Kidney (tissue), 13 donors: ENCODE measurements at regions not wholly inside any gene's neighbourhood (a gene's known extent, or its start where the extent isn't known, plus 50 kb on each side); places are given as distances from the start of the nearest gene placed in this dataset.

Experiments used
- DNase-seq, 5 donors: peaks; one replicate each; pipeline ENCODE4 v3.0.0-alpha.2; 2013 to 2020
- FAIRE-seq: peaks from 2 replicates; lab custom pipeline; 2012; peaks lifted over from hg19 to GRCh38; lab: Jason Lieb, UNC
- H3K27ac ChIP-seq, 2 donors: one replicate each; pipeline ENCODE4 v1.7.0; 2013; ENCODE audit warnings: low read depth in 2 of 2, low read length in 2 of 2, inconsistent platforms in 1 of 2
- H3K27me3 ChIP-seq: one replicate; pipeline ENCODE4 v1.7.1; 2013; ENCODE audit warnings: low read length, inconsistent platforms; ENCODE audit not compliant: control insufficient read depth, insufficient read depth
- H3K36me3 ChIP-seq, 3 donors: one replicate each; pipeline versions ENCODE4 v1.7.0 to v1.7.1; 2013; ENCODE audit warnings: low read length in 3 of 3, control low read depth in 1 of 3, inconsistent platforms in 1 of 3; ENCODE audit not compliant: insufficient read depth in 3 of 3, control insufficient read depth in 2 of 3
- H3K4me1 ChIP-seq, 3 donors: one replicate each; pipeline versions ENCODE4 v1.7.0 to v1.7.1; 2013; ENCODE audit warnings: low read length in 3 of 3, inconsistent platforms in 1 of 3, low read depth in 1 of 3; ENCODE audit not compliant: control insufficient read depth in 2 of 3, insufficient read depth in 2 of 3
- H3K4me3 ChIP-seq, 3 donors: one replicate each; pipeline versions ENCODE4 v1.7.0 to v1.8.1; 2013; ENCODE audit warnings: low read length in 3 of 3, control low read depth in 1 of 3, inconsistent platforms in 1 of 3
- H3K9ac ChIP-seq, 3 donors: one replicate each; pipeline versions ENCODE4 v1.7.0 to v1.7.1; 2013; ENCODE audit warnings: low read length in 3 of 3, control low read depth in 1 of 3, inconsistent platforms in 1 of 3
- H3K9me3 ChIP-seq, 3 donors: one replicate each; pipeline versions ENCODE4 v1.7.0 to v1.7.1; 2013; ENCODE audit warnings: low read length in 3 of 3, control low read depth in 1 of 3, inconsistent platforms in 1 of 3; ENCODE audit not compliant: control insufficient read depth in 2 of 3, insufficient read depth in 1 of 3
- intact Hi-C: fragments of 100-400 bp; cut with DNase I; formaldehyde crosslinking; loops from one replicate; pipeline ENCODE4 v1.11.1; 2022
- TF ChIP-seq, protein P1 (sequence below): IDR thresholded peaks from 3 replicates; pipeline ENCODE4 v1.5.1; 2012; ENCODE audit warnings: mild to moderate bottlenecking, moderate library complexity, borderline replicate concordance; ENCODE audit not compliant: insufficient read depth; ENCODE audit errors: extremely low read depth
- donor health status: control.
- donor health status: control.
- donor health status: control.
- donor health status: control.
- donor health status: control.
- donor health status: DM: yes; HTN: yes; CAD: no.
- donor health status: Normal renal cell carcinoma (clear cell type).

DNA sequence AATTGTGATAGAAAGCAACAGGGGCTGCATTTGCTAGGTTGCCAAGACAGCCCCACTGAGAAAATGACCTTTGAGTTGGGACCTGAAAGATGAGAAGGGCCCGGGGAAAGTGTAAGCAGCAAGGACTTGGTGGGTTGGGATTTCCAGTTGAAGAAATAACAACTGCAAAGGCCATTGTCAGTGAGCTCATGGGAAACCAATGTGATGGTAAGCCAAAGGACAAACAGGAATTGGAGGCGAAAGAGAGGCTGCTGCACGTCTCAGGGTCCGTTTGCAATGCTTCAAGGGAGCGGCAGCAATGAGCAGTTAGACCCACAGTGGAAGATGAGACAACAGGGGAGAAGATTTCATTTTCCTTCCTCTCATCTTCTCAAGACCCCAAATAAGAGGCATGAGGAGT lies 51.5 kb upstream of the RGPD4 start:
- H3K9ac ChIP-seq: no peak overlapping the region
- H3K36me3 ChIP-seq: no peaks in the 10 kb centered on the region
- no peak overlapping the region for H3K4me3 ChIP-seq
- DNase-seq (peak in 3 of 5 donors; percentile 22 to 50 (median 42)), FAIRE-seq (no peak)
- H3K9me3 ChIP-seq: no peaks in the 10 kb centered on the region
- no peaks in the 10 kb centered on the region for H3K4me1 ChIP-seq
- TF ChIP-seq, protein P1, sequence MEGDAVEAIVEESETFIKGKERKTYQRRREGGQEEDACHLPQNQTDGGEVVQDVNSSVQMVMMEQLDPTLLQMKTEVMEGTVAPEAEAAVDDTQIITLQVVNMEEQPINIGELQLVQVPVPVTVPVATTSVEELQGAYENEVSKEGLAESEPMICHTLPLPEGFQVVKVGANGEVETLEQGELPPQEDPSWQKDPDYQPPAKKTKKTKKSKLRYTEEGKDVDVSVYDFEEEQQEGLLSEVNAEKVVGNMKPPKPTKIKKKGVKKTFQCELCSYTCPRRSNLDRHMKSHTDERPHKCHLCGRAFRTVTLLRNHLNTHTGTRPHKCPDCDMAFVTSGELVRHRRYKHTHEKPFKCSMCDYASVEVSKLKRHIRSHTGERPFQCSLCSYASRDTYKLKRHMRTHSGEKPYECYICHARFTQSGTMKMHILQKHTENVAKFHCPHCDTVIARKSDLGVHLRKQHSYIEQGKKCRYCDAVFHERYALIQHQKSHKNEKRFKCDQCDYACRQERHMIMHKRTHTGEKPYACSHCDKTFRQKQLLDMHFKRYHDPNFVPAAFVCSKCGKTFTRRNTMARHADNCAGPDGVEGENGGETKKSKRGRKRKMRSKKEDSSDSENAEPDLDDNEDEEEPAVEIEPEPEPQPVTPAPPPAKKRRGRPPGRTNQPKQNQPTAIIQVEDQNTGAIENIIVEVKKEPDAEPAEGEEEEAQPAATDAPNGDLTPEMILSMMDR: no peak
- H3K27ac ChIP-seq: no peak overlapping the region
- intact Hi-C loops: no loop called here
- H3K27me3 ChIP-seq: no peaks in the 10 kb centered on the region

DNA sequence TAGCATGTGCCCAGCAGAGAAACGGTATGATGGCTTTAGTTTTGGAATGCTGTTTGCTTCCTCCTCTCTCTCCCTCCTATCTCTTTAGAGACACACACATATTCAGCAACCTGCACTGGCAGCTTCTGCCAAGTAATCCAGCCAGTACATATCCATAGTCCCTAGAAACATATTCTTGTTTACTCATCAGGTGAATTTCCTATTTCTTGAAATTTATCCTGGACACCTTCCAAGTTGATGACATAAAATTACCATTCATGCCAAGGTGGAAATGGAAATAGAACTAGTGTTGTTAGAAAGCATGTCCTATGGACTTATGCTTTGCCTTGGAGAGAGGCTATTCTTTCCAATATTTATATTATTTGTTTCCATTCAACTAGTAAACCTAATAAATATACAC lies 50.9 kb upstream of the RGPD4 start:
- TF ChIP-seq, protein P1: no peak
- no peak for FAIRE-seq
- Histone ChIP-seq H3K9me3 (no peaks in the 10 kb centered on the region), H3K27ac (no peak overlapping the region), H3K27me3 (no peaks in the 10 kb centered on the region), H3K4me3 (no peak overlapping the region), H3K4me1 (no peaks in the 10 kb centered on the region), H3K9ac (no peak overlapping the region), H3K36me3 (no peaks in the 10 kb centered on the region)
- DNase-seq: no peak
- intact Hi-C loops: no loop called here

DNA sequence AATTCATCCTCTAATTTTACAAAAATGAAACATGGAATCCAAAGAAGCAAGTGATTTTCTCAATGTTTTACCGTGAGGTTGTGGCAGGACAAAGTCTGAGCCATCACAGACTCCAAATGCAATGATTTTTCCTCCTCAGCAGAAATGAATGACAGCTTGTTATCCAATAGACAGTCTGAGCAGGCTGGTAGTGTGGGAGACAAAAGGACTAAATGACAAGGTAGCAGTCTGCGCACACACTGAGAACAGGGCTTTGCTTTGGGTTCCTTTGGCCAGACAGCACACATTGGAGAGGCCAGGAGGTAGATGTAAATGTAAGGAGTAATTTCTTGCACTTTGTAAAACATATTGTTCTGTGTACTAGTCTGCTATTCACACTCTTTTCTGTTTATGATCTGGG lies 50.3 kb upstream of the RGPD4 start:
- intact Hi-C loops: no loop called here
- no peaks in the 10 kb centered on the region for H3K27me3 ChIP-seq
- H3K27ac ChIP-seq: no peak overlapping the region
- no peak for FAIRE-seq
- H3K9ac ChIP-seq: no peak overlapping the region
- H3K9me3 ChIP-seq: no peaks in the 10 kb centered on the region
- H3K4me3 ChIP-seq: no peak overlapping the region
- TF ChIP-seq, protein P1: no peak
- no peaks in the 10 kb centered on the region for H3K4me1 ChIP-seq
- H3K36me3 ChIP-seq: no peaks in the 10 kb centered on the region
- DNase-seq: no peak
